ENCODE measurements at regions not wholly inside any gene's neighbourhood (a gene's known extent, or its start where the extent isn't known, plus 50 kb on each side); places are given as distances from the start of the nearest gene placed in this dataset.
A peak's percentile ranks its signal among the peaks of the same experiment; 100 is the strongest.

DNA sequence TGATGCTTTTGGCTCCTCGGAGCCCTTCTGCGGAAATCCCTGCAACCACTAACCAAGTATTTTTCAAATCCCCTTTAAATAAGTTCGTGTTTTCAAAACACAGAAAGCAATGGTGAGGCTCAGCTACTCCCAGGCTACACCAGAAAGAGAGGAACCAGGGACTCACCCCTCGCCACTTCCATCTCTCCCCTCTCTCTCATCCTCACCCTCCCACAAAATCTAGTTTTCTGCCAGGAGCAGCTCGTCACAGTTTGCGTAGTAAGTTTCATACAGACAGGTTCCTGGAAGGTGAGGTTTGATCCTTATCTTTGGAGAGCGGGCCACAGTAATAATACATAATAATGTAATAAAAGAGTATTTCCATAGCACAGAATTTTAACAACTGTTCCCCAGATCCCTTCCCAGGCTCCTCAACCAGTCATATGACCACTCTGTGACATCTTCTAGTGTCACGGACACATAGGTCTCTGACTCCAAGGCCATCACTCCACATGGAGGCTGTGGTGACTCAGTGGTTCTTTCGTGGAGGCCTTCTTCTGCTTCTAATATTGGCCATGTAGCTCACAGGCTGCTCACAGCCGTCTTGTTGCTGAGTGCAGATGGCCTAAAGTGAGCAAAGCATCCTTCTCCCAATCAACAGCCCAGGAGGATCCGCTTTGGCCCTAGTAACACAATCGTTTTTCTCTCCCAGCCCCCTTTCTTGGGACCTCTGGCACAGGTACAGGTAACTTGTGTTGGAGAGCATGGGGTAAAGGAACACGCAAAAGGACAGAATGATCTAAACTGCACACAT, 295.7 kb downstream of the CDC5L start:
- no peak overlapping the region for H3K4me3 ChIP-seq (ENCODE audit: low read depth, low read length)
- H2AFZ ChIP-seq (ENCODE audit: insufficient read depth, low read length, poor library complexity) = no peak overlapping the region
- H2BK5ac ChIP-seq (ENCODE audit: low read depth, low read length, poor library complexity) = no peak overlapping the region
- H3K4me1 ChIP-seq (ENCODE audit: control insufficient read depth in 1 of 2, insufficient read depth in 2 of 2, low read length in 2 of 2) = peaks cover 2 to 4% of the 10 kb centered on the region in 2 experiments
- H3K23ac ChIP-seq (ENCODE audit: low read length) = no peak overlapping the region
- no peak overlapping the region for H4K8ac ChIP-seq (ENCODE audit: low read depth, low read length)
- no peak overlapping the region for H2BK12ac ChIP-seq (ENCODE audit: low read length)
- H4K12ac ChIP-seq (ENCODE audit: low read depth, low read length) = no peak overlapping the region
- H3K79me1 ChIP-seq (ENCODE audit: low read length) = peaks cover 2% of the 10 kb centered on the region
- no peak overlapping the region for H3K4ac ChIP-seq (ENCODE audit: low read depth, low read length)
- no peaks in the 10 kb centered on the region for H3K36me3 ChIP-seq (ENCODE audit: control insufficient read depth in 1 of 2, insufficient read depth in 2 of 2, low read length in 2 of 2)
- H3K9ac ChIP-seq (ENCODE audit: low read length) = peak overlapping the region; percentile 11
- no peaks in the 10 kb centered on the region for H3K27me3 ChIP-seq (ENCODE audit: insufficient read depth, low read length)
- no peak overlapping the region for H3K4me2 ChIP-seq (ENCODE audit: low read length)
- no peak overlapping the region for H3K18ac ChIP-seq (ENCODE audit: low read length)
- no peak overlapping the region for H3K27ac ChIP-seq (ENCODE audit: low read depth, low read length)
- no peak overlapping the region for H2AK5ac ChIP-seq (ENCODE audit: low read length)
- no peak overlapping the region for H2BK120ac ChIP-seq (ENCODE audit: insufficient read depth, low read length, poor library complexity)
- no peaks in the 10 kb centered on the region for H3K9me3 ChIP-seq (ENCODE audit: insufficient read depth, low read depth, low read length)
- DNase-seq = no peak
- H3K79me2 ChIP-seq (ENCODE audit: control insufficient read depth, insufficient read depth, low read length, poor library complexity) = no peaks in the 10 kb centered on the region
- WGBS (ENCODE audit: extremely low coverage, insufficient coverage, insufficient read length) = no CpG with 5 or more reads among the region's 13 CpGs
- H4K91ac ChIP-seq (ENCODE audit: low read depth, low read length) = no peak overlapping the region
- no peak overlapping the region for H3K14ac ChIP-seq (ENCODE audit: low read length)

DNA sequence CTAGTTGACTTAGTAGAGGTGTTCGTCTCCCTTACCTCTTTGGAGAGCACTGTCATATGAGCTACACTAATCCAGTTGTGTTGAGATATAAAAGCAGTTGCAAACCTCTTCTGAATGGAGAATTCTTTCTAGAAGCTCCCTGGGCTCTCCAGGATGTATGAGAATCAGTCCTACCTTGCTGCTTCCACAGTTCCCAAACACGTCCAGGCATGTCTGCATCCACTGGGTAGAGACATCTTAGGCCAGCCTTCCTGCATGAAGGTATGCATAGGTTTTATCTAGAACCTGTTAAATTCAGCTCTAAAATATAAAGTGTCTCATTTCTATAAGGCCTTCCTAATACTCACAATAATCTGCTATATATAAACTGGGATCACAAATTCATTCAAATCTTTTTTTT, 297.7 kb downstream of the CDC5L start:
- H3K4me3 ChIP-seq (ENCODE audit: low read depth, low read length) = no peak overlapping the region
- no peaks in the 10 kb centered on the region for H3K36me3 ChIP-seq (ENCODE audit: control insufficient read depth in 1 of 2, insufficient read depth in 2 of 2, low read length in 2 of 2)
- DNase-seq = no peak
- H4K8ac ChIP-seq (ENCODE audit: low read depth, low read length) = no peak overlapping the region
- H3K27me3 ChIP-seq (ENCODE audit: insufficient read depth, low read length) = no peaks in the 10 kb centered on the region
- H3K27ac ChIP-seq (ENCODE audit: low read depth, low read length) = no peak overlapping the region
- no peak overlapping the region for H2BK120ac ChIP-seq (ENCODE audit: insufficient read depth, low read length, poor library complexity)
- no peaks in the 10 kb centered on the region for H3K9me3 ChIP-seq (ENCODE audit: insufficient read depth, low read depth, low read length)
- no peak overlapping the region for H2AK5ac ChIP-seq (ENCODE audit: low read length)
- H3K4me2 ChIP-seq (ENCODE audit: low read length) = no peak overlapping the region
- no peak overlapping the region for H3K14ac ChIP-seq (ENCODE audit: low read length)
- WGBS (ENCODE audit: extremely low coverage, insufficient coverage, insufficient read length) = no CpG with 5 or more reads among the region's 2 CpGs
- H2AFZ ChIP-seq (ENCODE audit: insufficient read depth, low read length, poor library complexity) = no peak overlapping the region
- peaks cover 2% of the 10 kb centered on the region for H3K79me1 ChIP-seq (ENCODE audit: low read length)
- no peak overlapping the region for H2BK5ac ChIP-seq (ENCODE audit: low read depth, low read length, poor library complexity)
- peaks cover 1 to 2% of the 10 kb centered on the region in 2 experiments for H3K4me1 ChIP-seq (ENCODE audit: control insufficient read depth in 1 of 2, insufficient read depth in 2 of 2, low read length in 2 of 2)
- H3K79me2 ChIP-seq (ENCODE audit: control insufficient read depth, insufficient read depth, low read length, poor library complexity) = no peaks in the 10 kb centered on the region
- H3K23ac ChIP-seq (ENCODE audit: low read length) = no peak overlapping the region
- H3K4ac ChIP-seq (ENCODE audit: low read depth, low read length) = no peak overlapping the region
- H2BK12ac ChIP-seq (ENCODE audit: low read length) = no peak overlapping the region
- H4K12ac ChIP-seq (ENCODE audit: low read depth, low read length) = no peak overlapping the region
- no peak overlapping the region for H3K9ac ChIP-seq (ENCODE audit: low read length)
- peak overlapping the region; percentile 79 for H4K91ac ChIP-seq (ENCODE audit: low read depth, low read length)
- no peak overlapping the region for H3K18ac ChIP-seq (ENCODE audit: low read length)

DNA sequence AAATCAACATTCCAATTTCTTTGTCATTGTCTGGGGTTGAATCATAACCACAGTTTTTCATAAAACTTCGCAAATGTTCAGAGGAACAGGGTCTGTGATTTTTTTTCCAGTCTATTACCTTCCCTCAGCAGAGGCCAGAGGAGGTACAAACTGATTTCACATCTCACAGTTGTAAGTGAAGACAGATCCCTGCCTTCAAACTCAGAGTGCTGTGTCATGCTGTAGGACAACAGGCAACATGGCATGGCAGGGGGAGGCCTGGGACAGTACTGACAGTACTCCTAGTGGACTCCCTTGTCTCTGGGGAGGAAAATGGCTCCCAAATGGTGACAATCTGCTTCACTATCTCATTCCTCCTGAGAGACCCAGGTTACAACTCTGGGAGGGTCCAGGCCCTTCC, 308.6 kb downstream of the CDC5L start:
- Histone ChIP-seq H3K4me3 (ENCODE audit: low read depth, low read length) (no peak overlapping the region), H2BK5ac (ENCODE audit: low read depth, low read length, poor library complexity) (no peak overlapping the region)

DNA sequence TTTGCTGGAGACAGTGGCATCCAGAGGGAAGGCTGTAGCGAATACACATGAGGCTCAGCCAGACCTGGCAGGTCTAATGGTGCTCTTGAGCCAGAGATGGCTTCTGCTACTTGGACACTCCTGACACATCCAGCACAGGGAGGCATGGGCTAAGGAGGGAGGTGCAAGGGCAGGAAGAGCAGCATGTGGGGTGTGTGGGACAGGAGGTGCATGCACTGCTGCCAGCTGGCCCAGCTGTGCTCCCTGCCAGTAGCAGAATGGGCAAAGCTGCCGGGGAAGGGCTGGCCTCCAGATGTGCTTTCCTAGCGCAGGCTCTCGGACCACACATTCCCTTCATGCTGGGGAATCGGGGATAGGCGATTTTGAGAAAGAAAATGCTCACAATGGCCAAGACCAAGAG, 309.2 kb downstream of the CDC5L start:
- H3K79me2 ChIP-seq (ENCODE audit: control insufficient read depth, insufficient read depth, low read length, poor library complexity) = no peaks in the 10 kb centered on the region
- DNase-seq = no peak
- no peak overlapping the region for H2AK5ac ChIP-seq (ENCODE audit: low read length)
- no peak overlapping the region for H3K18ac ChIP-seq (ENCODE audit: low read length)
- no peak overlapping the region for H3K9ac ChIP-seq (ENCODE audit: low read length)
- no peaks in the 10 kb centered on the region for H3K36me3 ChIP-seq (ENCODE audit: control insufficient read depth in 1 of 2, insufficient read depth in 2 of 2, low read length in 2 of 2)
- no peak overlapping the region for H3K27ac ChIP-seq (ENCODE audit: low read depth, low read length)
- peaks cover 4% of the 10 kb centered on the region for H3K9me3 ChIP-seq (ENCODE audit: insufficient read depth, low read depth, low read length)
- H3K4ac ChIP-seq (ENCODE audit: low read depth, low read length) = no peak overlapping the region
- no peaks in the 10 kb centered on the region for H3K27me3 ChIP-seq (ENCODE audit: insufficient read depth, low read length)
- no peaks in the 10 kb centered on the region for H3K4me1 ChIP-seq (ENCODE audit: control insufficient read depth in 1 of 2, insufficient read depth in 2 of 2, low read length in 2 of 2)
- no peak overlapping the region for H3K14ac ChIP-seq (ENCODE audit: low read length)
- H2BK12ac ChIP-seq (ENCODE audit: low read length) = no peak overlapping the region
- H2BK5ac ChIP-seq (ENCODE audit: low read depth, low read length, poor library complexity) = no peak overlapping the region
- H3K23ac ChIP-seq (ENCODE audit: low read length) = no peak overlapping the region
- no peak overlapping the region for H3K4me3 ChIP-seq (ENCODE audit: low read depth, low read length)
- no peak overlapping the region for H4K12ac ChIP-seq (ENCODE audit: low read depth, low read length)
- H2AFZ ChIP-seq (ENCODE audit: insufficient read depth, low read length, poor library complexity) = no peak overlapping the region
- H3K4me2 ChIP-seq (ENCODE audit: low read length) = no peak overlapping the region
- WGBS (ENCODE audit: extremely low coverage, insufficient coverage, insufficient read length) = no CpG with 5 or more reads among the region's 6 CpGs
- no peaks in the 10 kb centered on the region for H3K79me1 ChIP-seq (ENCODE audit: low read length)
- no peak overlapping the region for H4K8ac ChIP-seq (ENCODE audit: low read depth, low read length)
- H2BK120ac ChIP-seq (ENCODE audit: insufficient read depth, low read length, poor library complexity) = no peak overlapping the region
- no peak overlapping the region for H4K91ac ChIP-seq (ENCODE audit: low read depth, low read length)

More for the DNA sequence above, 308.6 kb downstream of the CDC5L start:
- Histone ChIP-seq H2AFZ (ENCODE audit: insufficient read depth, low read length, poor library complexity) (no peak overlapping the region), H2AK5ac (ENCODE audit: low read length) (no peak overlapping the region), H4K8ac (ENCODE audit: low read depth, low read length) (no peak overlapping the region), H4K91ac (ENCODE audit: low read depth, low read length) (no peak overlapping the region), H3K36me3 (ENCODE audit: control insufficient read depth in 1 of 2, insufficient read depth in 2 of 2, low read length in 2 of 2) (no peaks in the 10 kb centered on the region), H2BK12ac (ENCODE audit: low read length) (no peak overlapping the region), H3K27ac (ENCODE audit: low read depth, low read length) (no peak overlapping the region), H3K27me3 (ENCODE audit: insufficient read depth, low read length) (no peaks in the 10 kb centered on the region), H3K9ac (ENCODE audit: low read length) (no peak overlapping the region), H3K4me1 (ENCODE audit: control insufficient read depth in 1 of 2, insufficient read depth in 2 of 2, low read length in 2 of 2) (no peaks in the 10 kb centered on the region), H3K79me2 (ENCODE audit: control insufficient read depth, insufficient read depth, low read length, poor library complexity) (no peaks in the 10 kb centered on the region), H3K23ac (ENCODE audit: low read length) (no peak overlapping the region), H3K14ac (ENCODE audit: low read length) (no peak overlapping the region), H2BK120ac (ENCODE audit: insufficient read depth, low read length, poor library complexity) (no peak overlapping the region), H3K18ac (ENCODE audit: low read length) (no peak overlapping the region), H3K4me2 (ENCODE audit: low read length) (no peak overlapping the region), H3K79me1 (ENCODE audit: low read length) (no peaks in the 10 kb centered on the region), H3K9me3 (ENCODE audit: insufficient read depth, low read depth, low read length) (peaks cover 4% of the 10 kb centered on the region), H3K4ac (ENCODE audit: low read depth, low read length) (no peak overlapping the region), H4K12ac (ENCODE audit: low read depth, low read length) (no peak overlapping the region)
- WGBS (ENCODE audit: extremely low coverage, insufficient coverage, insufficient read length) = no CpG with 5 or more reads among the region's 1 CpG
- no peak for DNase-seq

All from trophoblast cell (in vitro differentiated cells and primary cell).